Stimulated activated CD8-positive, alpha-beta memory T cell treated with anti-CD3 and anti-CD28 coated beads, Interleukin-7, amount 100 ng/mL, for 24 hours (primary cell): ENCODE measurements at regions not wholly inside any gene's neighbourhood (a gene's known extent, or its start where the extent isn't known, plus 50 kb on each side); places are given as distances from the start of the nearest gene placed in this dataset.
"Not testable (repeated sequence)": the region's sequence is repeated elsewhere in the genome, so short reads cannot be mapped to it uniquely, and the experiment has no call there.

ENCODE experiments used
- DNase-seq: peaks from one replicate; pipeline ENCODE4 v3.0.0-alpha.2; 2020; ENCODE audit warnings: low read depth

GRCh38 chr21:43287795-43288755 is 119.3 kb downstream of the CRYAA start:
- DNase-seq = no peak

- no peak for DNase-seq
Measured at GRCh38 chr21:43287111-43287760, 118.4 kb downstream of the CRYAA start.

GRCh38 chr21:43286196-43286595 is 117.4 kb downstream of the CRYAA start:
- DNase-seq = no peak

- no peak for DNase-seq
Measured at GRCh38 chr21:43284700-43285099, 115.9 kb downstream of the CRYAA start.

- no peak for DNase-seq
Measured at GRCh38 chr21:43284238-43284637, 115.4 kb downstream of the CRYAA start.

GRCh38 chr21:43283925-43284221 is 115.1 kb downstream of the CRYAA start:
- not testable (repeated sequence) for DNase-seq

- DNase-seq = no peak
Measured at GRCh38 chr21:43283136-43283924, 114.5 kb downstream of the CRYAA start.

GRCh38 chr21:43282358-43283120 is 113.7 kb downstream of the CRYAA start:
- no peak for DNase-seq

GRCh38 chr21:43281661-43282357 is 113.0 kb downstream of the CRYAA start:
- no peak for DNase-seq

- no peak for DNase-seq
Measured at GRCh38 chr21:43280949-43281633, 112.3 kb downstream of the CRYAA start.

- no peak for DNase-seq
Measured at GRCh38 chr21:43279578-43279894, 110.7 kb downstream of the CRYAA start.

- DNase-seq = no peak
Measured at GRCh38 chr21:43278766-43279577, 110.2 kb downstream of the CRYAA start.

- no peak for DNase-seq
Measured at GRCh38 chr21:43278359-43278758, 109.6 kb downstream of the CRYAA start.

GRCh38 chr21:43277481-43278351 is 108.9 kb downstream of the CRYAA start:
- no peak for DNase-seq

GRCh38 chr21:43276811-43277210 is 108.0 kb downstream of the CRYAA start:
- no peak for DNase-seq

GRCh38 chr21:43275421-43276211 is 106.8 kb downstream of the CRYAA start:
- no peak for DNase-seq

- DNase-seq = no peak
Measured at GRCh38 chr21:43274946-43275310, 106.1 kb downstream of the CRYAA start.
